H9 (cell line): ENCODE measurements at regions not wholly inside any gene's neighbourhood (a gene's known extent, or its start where the extent isn't known, plus 50 kb on each side); places are given as distances from the start of the nearest gene placed in this dataset.

ENCODE experiments used
- DNase-seq: peaks from one replicate; pipeline ENCODE4 v3.0.0-alpha.2; 2017
- H2AFZ ChIP-seq: one replicate; pipeline ENCODE4 v1.6.1; 2013; ENCODE audit warnings: mild to moderate bottlenecking, low read length, control low read depth, moderate library complexity
- H2AK5ac ChIP-seq: 2 replicates; pipeline ENCODE4 v1.6.1; 2013; ENCODE audit warnings: low read length, control low read depth, mixed read lengths; ENCODE audit not compliant: insufficient read length
- H2BK120ac ChIP-seq: one replicate; pipeline ENCODE4 v1.6.1; 2013; ENCODE audit warnings: low read depth, mild to moderate bottlenecking, low read length, control low read depth, inconsistent platforms; ENCODE audit not compliant: poor library complexity, severe bottlenecking
- H2BK12ac ChIP-seq: 2 replicates; pipeline ENCODE4 v1.6.1; 2013; ENCODE audit warnings: low read length, control low read depth, mixed read lengths, low read depth; ENCODE audit not compliant: insufficient read length
- H2BK15ac ChIP-seq: 2 replicates; pipeline ENCODE4 v1.6.1; 2013; ENCODE audit warnings: low read depth, low read length, control low read depth
- H2BK20ac ChIP-seq: one replicate; pipeline ENCODE4 v1.6.1; 2013; ENCODE audit warnings: low read depth, mild to moderate bottlenecking, low read length, control low read depth, inconsistent platforms; ENCODE audit not compliant: poor library complexity, severe bottlenecking
- H2BK5ac ChIP-seq: 2 replicates; pipeline ENCODE4 v1.6.1; 2013; ENCODE audit warnings: low read length, control low read depth, mixed read lengths; ENCODE audit not compliant: insufficient read length
- H3K14ac ChIP-seq: 2 replicates; pipeline ENCODE4 v1.6.1; 2013; ENCODE audit warnings: low read length, control low read depth; ENCODE audit not compliant: insufficient read depth
- H3K18ac ChIP-seq: 2 replicates; pipeline ENCODE4 v1.6.1; 2013; ENCODE audit warnings: low read depth, mild to moderate bottlenecking, mixed read lengths, low read length, control low read depth; ENCODE audit not compliant: insufficient read length
- H3K23ac ChIP-seq: 2 replicates; pipeline ENCODE4 v1.6.1; 2013; ENCODE audit warnings: low read length, control low read depth, mixed read lengths, low read depth; ENCODE audit not compliant: insufficient read length
- H3K23me2 ChIP-seq: 2 replicates; pipeline ENCODE4 v1.6.1; 2013; ENCODE audit warnings: low read depth, mild to moderate bottlenecking, mixed read lengths, low read length, control low read depth; ENCODE audit not compliant: insufficient read length, poor library complexity, severe bottlenecking
- H3K27ac ChIP-seq: 2 replicates; pipeline ENCODE4 v1.5.1; 2013; ENCODE audit warnings: low read length, control low read depth, mixed read lengths, low read depth; ENCODE audit not compliant: insufficient read length
- H3K27me3 ChIP-seq: 2 replicates; pipeline ENCODE4 v1.6.1; 2013; ENCODE audit warnings: low read length, control low read depth, inconsistent platforms; ENCODE audit not compliant: insufficient read depth
- H3K4ac ChIP-seq: 2 replicates; pipeline ENCODE4 v1.6.1; 2013; ENCODE audit warnings: low read depth, mild to moderate bottlenecking, control low read depth, inconsistent platforms, low read length, moderate library complexity
- H3K4me1 ChIP-seq: 2 replicates; pipeline ENCODE4 v1.6.1; 2013; ENCODE audit warnings: low read length, control low read depth, inconsistent platforms; ENCODE audit not compliant: insufficient read depth
- H3K4me2 ChIP-seq: 2 replicates; pipeline ENCODE4 v1.6.1; 2013; ENCODE audit warnings: low read length, control low read depth, mixed read lengths; ENCODE audit not compliant: insufficient read length, insufficient read depth
- H3K56ac ChIP-seq: 2 replicates; pipeline ENCODE4 v1.6.1; 2013; ENCODE audit warnings: low read depth, mild to moderate bottlenecking, mixed read lengths, low read length, control low read depth; ENCODE audit not compliant: insufficient read length
- H3K79me1 ChIP-seq: 2 replicates; pipeline ENCODE4 v1.6.1; 2013; ENCODE audit warnings: low read depth, mild to moderate bottlenecking, moderate library complexity, low read length, control low read depth, inconsistent platforms; ENCODE audit not compliant: insufficient read depth, poor library complexity, severe bottlenecking
- H3K79me2 ChIP-seq: 2 replicates; pipeline ENCODE4 v1.6.1; 2013; ENCODE audit warnings: low read length, control low read depth, inconsistent platforms; ENCODE audit not compliant: insufficient read depth
- H3K9ac ChIP-seq: 2 replicates; pipeline ENCODE4 v1.6.1; 2013; ENCODE audit warnings: low read length, control low read depth, mixed read lengths; ENCODE audit not compliant: insufficient read length; ENCODE audit errors: extremely low read depth
- H3K9me3 ChIP-seq: one replicate; pipeline ENCODE4 v1.6.1; 2013; ENCODE audit warnings: low read depth, low read length, inconsistent platforms; ENCODE audit not compliant: control insufficient read depth
- H3T11ph ChIP-seq: one replicate; pipeline ENCODE4 v1.6.1; 2013; ENCODE audit warnings: mild to moderate bottlenecking, low read length, control low read depth, inconsistent platforms
- H4K20me1 ChIP-seq: one replicate; pipeline ENCODE4 v1.6.1; 2013; ENCODE audit not compliant: control insufficient read depth, insufficient read length, insufficient read depth
- H4K5ac ChIP-seq: 2 replicates; pipeline ENCODE4 v1.6.1; 2013; ENCODE audit warnings: low read depth, mild to moderate bottlenecking, mixed read lengths, low read length, control low read depth; ENCODE audit not compliant: insufficient read length
- H4K8ac ChIP-seq: replicated peaks from 2 replicates; pipeline ENCODE4 v1.6.1; 2013; ENCODE audit warnings: low read length, control low read depth, mixed read lengths, low read depth; ENCODE audit not compliant: insufficient read length
- H4K91ac ChIP-seq: 2 replicates; pipeline ENCODE4 v1.6.1; 2013; ENCODE audit warnings: low read depth, mild to moderate bottlenecking, moderate library complexity, mixed read lengths, low read length, control low read depth; ENCODE audit not compliant: insufficient read length
- H3K27ac Mint-ChIP-seq, 3 experiments: 2 replicates in 2 of 3; 3 replicates in 1 of 3; pipeline ENCODE4 v1.8.0; 2020 to 2021; ENCODE audit warnings: mixed read lengths in 3 of 3, mild to moderate bottlenecking in 1 of 3, moderate library complexity in 1 of 3
- H3K27me3 Mint-ChIP-seq: 2 replicates; pipeline ENCODE4 v1.8.0; 2021; ENCODE audit warnings: low read depth, mild to moderate bottlenecking, moderate library complexity, mixed read lengths
- H3K36me3 Mint-ChIP-seq, 3 experiments: 2 replicates in 2 of 3; 3 replicates in 1 of 3; pipeline ENCODE4 v1.8.0; 2020 to 2021; ENCODE audit warnings: low read depth in 3 of 3, mixed read lengths in 3 of 3; ENCODE audit not compliant: insufficient read depth in 1 of 3
- H3K4me1 Mint-ChIP-seq, 2 experiments: 2 replicates each; pipeline ENCODE4 v1.8.0; 2020; ENCODE audit warnings: mixed read lengths in 2 of 2
- H3K4me3 Mint-ChIP-seq, 2 experiments: 2 replicates in 1 of 2; 3 replicates in 1 of 2; pipeline ENCODE4 v1.8.0; 2020 to 2021; ENCODE audit warnings: mild to moderate bottlenecking in 2 of 2, mixed read lengths in 2 of 2, moderate library complexity in 1 of 2
- H3K9me3 Mint-ChIP-seq, 2 experiments: 2 replicates in 1 of 2; 3 replicates in 1 of 2; pipeline ENCODE4 v1.8.0; 2020; ENCODE audit warnings: mild to moderate bottlenecking in 2 of 2, mixed read lengths in 2 of 2, moderate library complexity in 1 of 2
- WGBS: extraction: QIAGEN DNeasy Blood & Tissue Kit; methylation state at CpG from one replicate; pipeline ENCODE4 v1.1.7; 2013; ENCODE audit warnings: missing lambda C conversion rate, low lambda C conversion rate, mixed read lengths; ENCODE audit not compliant: insufficient read length; ENCODE audit errors: extremely low coverage; 5-methylcytosine and 5-hydroxymethylcytosine counted together
- TF ChIP-seq, protein P1 (sequence below): fragments of 200-600 bp; sonication (generic); conservative IDR thresholded peaks from 3 replicates; pipeline ENCODE4 v1.8.0; 2021; ENCODE audit warnings: antibody characterized with exemption, mild to moderate bottlenecking

- H3K9me3 Mint-ChIP-seq = no peaks in the 10 kb centered on the region; a peak in 1 of 5 replicates
- H4K20me1 ChIP-seq = no peaks in the 10 kb centered on the region
- no peaks in the 10 kb centered on the region for H3K79me2 ChIP-seq
- no peak overlapping the region for H2BK20ac ChIP-seq
- no peak overlapping the region for H3K4me3 Mint-ChIP-seq
- H2AK5ac ChIP-seq = no peak overlapping the region
- no peak overlapping the region for H3K9ac ChIP-seq
- H4K8ac ChIP-seq = no peak overlapping the region
- no peak overlapping the region for H2BK12ac ChIP-seq
- H3K23me2 ChIP-seq = no peaks in the 10 kb centered on the region
- H3K4ac ChIP-seq = no peak overlapping the region
- no peak overlapping the region for H3T11ph ChIP-seq
- H3K23ac ChIP-seq = no peak overlapping the region
- TF ChIP-seq, protein P1, sequence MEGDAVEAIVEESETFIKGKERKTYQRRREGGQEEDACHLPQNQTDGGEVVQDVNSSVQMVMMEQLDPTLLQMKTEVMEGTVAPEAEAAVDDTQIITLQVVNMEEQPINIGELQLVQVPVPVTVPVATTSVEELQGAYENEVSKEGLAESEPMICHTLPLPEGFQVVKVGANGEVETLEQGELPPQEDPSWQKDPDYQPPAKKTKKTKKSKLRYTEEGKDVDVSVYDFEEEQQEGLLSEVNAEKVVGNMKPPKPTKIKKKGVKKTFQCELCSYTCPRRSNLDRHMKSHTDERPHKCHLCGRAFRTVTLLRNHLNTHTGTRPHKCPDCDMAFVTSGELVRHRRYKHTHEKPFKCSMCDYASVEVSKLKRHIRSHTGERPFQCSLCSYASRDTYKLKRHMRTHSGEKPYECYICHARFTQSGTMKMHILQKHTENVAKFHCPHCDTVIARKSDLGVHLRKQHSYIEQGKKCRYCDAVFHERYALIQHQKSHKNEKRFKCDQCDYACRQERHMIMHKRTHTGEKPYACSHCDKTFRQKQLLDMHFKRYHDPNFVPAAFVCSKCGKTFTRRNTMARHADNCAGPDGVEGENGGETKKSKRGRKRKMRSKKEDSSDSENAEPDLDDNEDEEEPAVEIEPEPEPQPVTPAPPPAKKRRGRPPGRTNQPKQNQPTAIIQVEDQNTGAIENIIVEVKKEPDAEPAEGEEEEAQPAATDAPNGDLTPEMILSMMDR = no peak
- H4K91ac ChIP-seq = no peak overlapping the region
- H3K14ac ChIP-seq = no peak overlapping the region
- WGBS = no CpG with 5 or more reads among the region's 2 CpGs
- no peak overlapping the region for H2BK15ac ChIP-seq
- H3K56ac ChIP-seq = no peak overlapping the region
- no peak for DNase-seq
- H4K5ac ChIP-seq = no peak overlapping the region
- H3K36me3 Mint-ChIP-seq = no peaks in the 10 kb centered on the region
- no peak overlapping the region for H2AFZ ChIP-seq
- no peaks in the 10 kb centered on the region for H3K79me1 ChIP-seq
- no peaks in the 10 kb centered on the region for H3K9me3 ChIP-seq
- H3K4me1 ChIP-seq = no peaks in the 10 kb centered on the region; the same call in 1 of the 2 replicates
- no peak overlapping the region for H3K4me2 ChIP-seq
- no peaks in the 10 kb centered on the region for H3K27me3 Mint-ChIP-seq
- H3K18ac ChIP-seq = no peak overlapping the region
- no peak overlapping the region for H3K27ac ChIP-seq
- H2BK5ac ChIP-seq = no peak overlapping the region
- no peaks in the 10 kb centered on the region for H3K27me3 ChIP-seq
- no peak overlapping the region for H3K27ac Mint-ChIP-seq
- peaks cover 14 to 18% of the 10 kb centered on the region in 2 experiments for H3K4me1 Mint-ChIP-seq
- H2BK120ac ChIP-seq = no peak overlapping the region
Observed at GRCh38 chr12:46471404-46471803, 98.8 kb upstream of the SLC38A2 start.
